ENCODE measurements at regions not wholly inside any gene's neighbourhood (a gene's known extent, or its start where the extent isn't known, plus 50 kb on each side); places are given as distances from the start of the nearest gene placed in this dataset.
A peak's percentile ranks its signal among the peaks of the same experiment; 100 is the strongest.

DNA sequence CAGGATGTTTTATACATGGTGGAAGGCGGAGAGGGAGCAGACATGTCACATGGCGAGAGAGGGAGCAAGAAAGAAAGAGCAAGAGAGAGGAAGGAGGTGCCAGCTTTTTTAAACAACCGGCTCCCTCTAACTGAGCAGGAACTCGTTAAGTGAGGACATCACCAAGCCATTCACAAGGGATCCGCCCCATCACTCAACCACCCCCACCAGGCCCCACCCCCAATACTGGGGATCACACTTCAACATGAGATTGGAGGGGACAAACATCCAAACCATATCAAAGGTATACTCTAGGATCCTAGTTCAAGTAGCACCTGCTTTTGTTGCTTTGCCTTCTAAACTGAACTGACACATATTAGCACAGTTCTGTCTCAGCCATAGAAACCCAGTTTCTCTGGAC lies 141.9 kb upstream of the KLF14 start:
- H3K36me3 Mint-ChIP-seq (ENCODE audit: low read depth) = peaks cover 87% of the 10 kb centered on the region
- Histone ChIP-seq H3K4me3 (ENCODE audit: low read length) (no peak overlapping the region), H3K4me1 (ENCODE audit: insufficient read depth, low read length) (no peaks in the 10 kb centered on the region), H3K27ac (ENCODE audit: low read depth in 1 of 2, low read length in 2 of 2) (no peak overlapping the region), H3K27me3 (ENCODE audit: control insufficient read depth in 1 of 2, insufficient read depth in 2 of 2, low read length in 2 of 2) (no peaks in the 10 kb centered on the region), H3K36me3 (ENCODE audit: insufficient read depth, low read length) (peaks cover 84% of the 10 kb centered on the region), H3K9me3 (ENCODE audit: control insufficient read depth in 1 of 2, insufficient read depth in 1 of 2, low read length in 2 of 2) (no peaks in the 10 kb centered on the region)
- ChIA-PET CTCF (interaction anchor here (0.5 to 1.5 kb wide), 8 partner anchors 9 to 399 kb away, joined by 3 to 8 read pairs (median 3); no protein-coding TSS in a partner anchor), POLR2A (no interaction called here)
- H3K9me3 Mint-ChIP-seq = no peaks in the 10 kb centered on the region
- no peaks in the 10 kb centered on the region for H3K27me3 Mint-ChIP-seq
- ATAC-seq (ENCODE audit: poor library complexity) (no peak), DNase-seq (peak in 1 of 14 experiments; percentile 13)
- intact Hi-C loops (cut with DNase I, micrococcal nuclease) = loop anchor here (5.0 kb wide), 2 partner anchors 546 to 636 kb away; no protein-coding TSS in a partner anchor
- H3K4me1 Mint-ChIP-seq (ENCODE audit: low read depth) = peaks cover 29% of the 10 kb centered on the region
- TF ChIP-seq, protein P1, sequence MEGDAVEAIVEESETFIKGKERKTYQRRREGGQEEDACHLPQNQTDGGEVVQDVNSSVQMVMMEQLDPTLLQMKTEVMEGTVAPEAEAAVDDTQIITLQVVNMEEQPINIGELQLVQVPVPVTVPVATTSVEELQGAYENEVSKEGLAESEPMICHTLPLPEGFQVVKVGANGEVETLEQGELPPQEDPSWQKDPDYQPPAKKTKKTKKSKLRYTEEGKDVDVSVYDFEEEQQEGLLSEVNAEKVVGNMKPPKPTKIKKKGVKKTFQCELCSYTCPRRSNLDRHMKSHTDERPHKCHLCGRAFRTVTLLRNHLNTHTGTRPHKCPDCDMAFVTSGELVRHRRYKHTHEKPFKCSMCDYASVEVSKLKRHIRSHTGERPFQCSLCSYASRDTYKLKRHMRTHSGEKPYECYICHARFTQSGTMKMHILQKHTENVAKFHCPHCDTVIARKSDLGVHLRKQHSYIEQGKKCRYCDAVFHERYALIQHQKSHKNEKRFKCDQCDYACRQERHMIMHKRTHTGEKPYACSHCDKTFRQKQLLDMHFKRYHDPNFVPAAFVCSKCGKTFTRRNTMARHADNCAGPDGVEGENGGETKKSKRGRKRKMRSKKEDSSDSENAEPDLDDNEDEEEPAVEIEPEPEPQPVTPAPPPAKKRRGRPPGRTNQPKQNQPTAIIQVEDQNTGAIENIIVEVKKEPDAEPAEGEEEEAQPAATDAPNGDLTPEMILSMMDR (IDR thresholded peaks at IDR 0.05) = no peak
- no peak overlapping the region for H3K27ac Mint-ChIP-seq
- H3K4me3 Mint-ChIP-seq = no peak overlapping the region

DNA sequence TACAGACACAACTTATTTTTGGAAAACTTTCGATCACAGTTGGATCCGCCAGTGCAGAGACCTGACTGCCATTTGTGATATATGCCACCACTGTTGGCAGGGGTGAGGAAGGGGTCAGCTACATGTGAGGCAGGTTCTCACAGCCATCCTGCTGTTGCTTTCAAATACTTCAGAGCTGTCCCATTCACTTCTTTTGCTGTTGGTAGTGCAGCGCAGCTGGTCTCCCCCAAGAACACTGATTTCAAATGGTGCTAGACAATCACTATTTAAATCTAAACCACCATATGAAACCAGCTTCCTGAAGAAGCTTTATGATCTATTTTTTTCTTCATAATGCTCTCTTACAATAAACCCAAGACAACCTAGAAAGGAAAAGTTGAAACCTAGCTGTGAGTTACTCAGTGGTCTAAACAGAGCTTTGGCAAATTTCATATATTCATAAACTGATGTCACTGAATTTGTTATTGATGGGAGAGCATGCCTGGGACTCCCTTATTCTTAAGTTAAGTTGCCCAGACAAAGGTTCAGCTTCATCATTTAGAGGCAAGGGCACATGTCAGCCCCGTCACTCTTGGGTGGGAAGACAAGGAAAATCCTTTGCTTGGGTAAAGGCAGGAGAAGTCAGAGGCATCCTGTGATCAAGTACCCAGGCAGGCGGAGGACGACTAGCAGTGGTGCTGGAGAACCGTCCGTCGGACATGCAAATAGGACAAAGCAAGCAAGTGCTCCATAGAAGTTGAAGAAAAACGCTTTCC lies 143.4 kb upstream of the KLF14 start:
- ATAC-seq (ENCODE audit: poor library complexity) (no peak), DNase-seq (peak in 1 of 14 experiments; percentile 15)
- peaks cover 87% of the 10 kb centered on the region for H3K36me3 Mint-ChIP-seq (ENCODE audit: low read depth)
- TF ChIP-seq, protein P1 (IDR thresholded peaks at IDR 0.05) = no peak
- intact Hi-C loops (cut with DNase I, micrococcal nuclease) = loop anchor here (5.0 kb wide), 2 partner anchors 545 to 635 kb away; no protein-coding TSS in a partner anchor
- peak overlapping the region; percentile 45 for H3K27ac Mint-ChIP-seq
- Histone ChIP-seq H3K27me3 (ENCODE audit: control insufficient read depth in 1 of 2, insufficient read depth in 2 of 2, low read length in 2 of 2) (no peaks in the 10 kb centered on the region), H3K27ac (ENCODE audit: low read depth in 1 of 2, low read length in 2 of 2) (no peak overlapping the region), H3K36me3 (ENCODE audit: insufficient read depth, low read length) (peaks cover 89% of the 10 kb centered on the region), H3K9me3 (ENCODE audit: control insufficient read depth in 1 of 2, insufficient read depth in 1 of 2, low read length in 2 of 2) (no peaks in the 10 kb centered on the region), H3K4me1 (ENCODE audit: insufficient read depth, low read length) (no peaks in the 10 kb centered on the region), H3K4me3 (ENCODE audit: low read length) (no peak overlapping the region)
- H3K4me3 Mint-ChIP-seq = no peak overlapping the region
- H3K4me1 Mint-ChIP-seq (ENCODE audit: low read depth) = peaks cover 37% of the 10 kb centered on the region
- H3K9me3 Mint-ChIP-seq = no peaks in the 10 kb centered on the region
- ChIA-PET POLR2A (no interaction called here), CTCF (interaction anchor here (1.2 kb wide), 1 partner anchor 20 kb away, joined by 3 read pairs; no protein-coding TSS in a partner anchor)
- H3K27me3 Mint-ChIP-seq = no peaks in the 10 kb centered on the region

DNA sequence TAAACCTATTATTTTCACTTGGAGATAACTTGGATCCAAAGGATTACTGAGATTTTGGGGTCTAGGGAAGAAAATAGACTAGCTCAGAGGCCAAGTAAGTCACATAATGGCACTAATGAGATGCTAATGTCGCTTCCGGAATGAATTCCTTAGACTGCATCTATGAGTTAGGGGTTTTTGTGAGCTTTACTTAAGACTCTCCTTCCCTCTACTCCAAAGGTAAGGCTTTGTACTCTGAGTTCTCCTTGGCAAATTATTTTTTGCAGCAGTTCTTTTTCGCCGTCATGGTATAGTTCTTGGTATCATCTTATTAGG lies 143.9 kb upstream of the KLF14 start:
- ChIA-PET POLR2A (no interaction called here), CTCF (interaction anchor here (1.2 kb wide), 1 partner anchor 19 kb away, joined by 3 read pairs; no protein-coding TSS in a partner anchor)
- no peaks in the 10 kb centered on the region for H3K9me3 ChIP-seq (ENCODE audit: control insufficient read depth in 1 of 2, insufficient read depth in 1 of 2, low read length in 2 of 2)
- no peaks in the 10 kb centered on the region for H3K9me3 Mint-ChIP-seq
- H3K36me3 ChIP-seq (ENCODE audit: insufficient read depth, low read length) = peaks cover 89% of the 10 kb centered on the region
- H3K27me3 Mint-ChIP-seq = no peaks in the 10 kb centered on the region
- intact Hi-C loops (cut with DNase I, micrococcal nuclease) = loop anchor here (5.0 kb wide), 2 partner anchors 544 to 634 kb away; no protein-coding TSS in a partner anchor
- TF ChIP-seq, protein P1 (IDR thresholded peaks at IDR 0.05) = no peak
- H3K27ac Mint-ChIP-seq = no peak overlapping the region
- H3K4me1 Mint-ChIP-seq (ENCODE audit: low read depth) = peaks cover 37% of the 10 kb centered on the region
- no peaks in the 10 kb centered on the region for H3K4me1 ChIP-seq (ENCODE audit: insufficient read depth, low read length)
- peaks cover 87% of the 10 kb centered on the region for H3K36me3 Mint-ChIP-seq (ENCODE audit: low read depth)
- no peak overlapping the region for H3K4me3 ChIP-seq (ENCODE audit: low read length)
- ATAC-seq (ENCODE audit: poor library complexity) (no peak), DNase-seq (no peak)
- no peaks in the 10 kb centered on the region for H3K27me3 ChIP-seq (ENCODE audit: control insufficient read depth in 1 of 2, insufficient read depth in 2 of 2, low read length in 2 of 2)
- H3K4me3 Mint-ChIP-seq = no peak overlapping the region
- no peak overlapping the region for H3K27ac ChIP-seq (ENCODE audit: low read depth in 1 of 2, low read length in 2 of 2)
